ENCODE measurements at regions not wholly inside any gene's neighbourhood (a gene's known extent, or its start where the extent isn't known, plus 50 kb on each side); places are given as distances from the start of the nearest gene placed in this dataset.

DNA sequence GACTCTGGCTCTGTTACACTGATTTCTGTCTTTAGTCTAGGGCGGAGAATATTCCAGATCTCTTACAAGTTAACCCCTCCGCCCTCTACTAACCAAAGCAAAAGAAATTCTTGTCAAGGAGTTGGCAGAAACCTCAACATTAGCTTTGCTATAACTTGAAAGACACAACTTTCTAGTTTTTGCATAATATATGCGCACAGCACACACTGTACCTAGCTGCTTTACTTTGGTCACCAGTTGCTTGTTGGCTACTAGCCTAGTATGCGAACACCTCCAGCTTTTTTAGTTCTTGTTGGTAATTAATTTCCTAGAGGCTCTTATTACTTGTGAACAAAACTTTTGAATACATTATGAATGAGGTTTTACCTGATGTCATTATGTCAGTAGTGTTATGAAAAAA, 348.8 kb upstream of the C2CD4B start:
- Histone ChIP-seq H3K9me1 (ENCODE audit: control insufficient read depth, extremely low read depth, insufficient read depth, low read length) (no peaks in the 10 kb centered on the region), H4K20me1 (ENCODE audit: control insufficient read depth, extremely low read depth, insufficient read depth, low read length) (no peaks in the 10 kb centered on the region), H3K27ac (ENCODE audit: control insufficient read depth, insufficient read depth, low read length) (no peak overlapping the region), H3K9me3 (ENCODE audit: control insufficient read depth, low read depth, low read length) (no peaks in the 10 kb centered on the region), H3K79me2 (ENCODE audit: control insufficient read depth, insufficient read depth, low read length) (no peaks in the 10 kb centered on the region), H2AFZ (ENCODE audit: control insufficient read depth, low read length) (no peak overlapping the region), H3K4me1 (ENCODE audit: control insufficient read depth, extremely low read depth, insufficient read depth, low read length) (no peaks in the 10 kb centered on the region), H3K4me3 (ENCODE audit: control insufficient read depth in 2 of 3, extremely low read depth in 1 of 3, insufficient read depth in 2 of 3, low read depth in 1 of 3, low read length in 3 of 3) (no peak overlapping the region), H3K36me3 (ENCODE audit: control insufficient read depth in 2 of 2, extremely low read depth in 1 of 2, insufficient read depth in 2 of 2, low read length in 2 of 2) (no peaks in the 10 kb centered on the region), H3K4me2 (ENCODE audit: control insufficient read depth, extremely low read depth, insufficient read depth, low read depth, low read length) (no peak overlapping the region), H3K27me3 (ENCODE audit: control insufficient read depth, extremely low read depth, insufficient read depth, low read length) (peaks cover 18% of the 10 kb centered on the region), H3K9ac (ENCODE audit: control insufficient read depth, extremely low read depth, insufficient read depth, low read length) (no peak overlapping the region)
- FAIRE-seq (no peak), DNase-seq (ENCODE audit: low read depth, low spot score) (no peak)
- dilution Hi-C loops (cut with MboI; ENCODE audit: extremely low pct_ligation_motif_present, low sequenced_read_pairs) = no loop called here
- TF ChIP-seq, protein P1, sequence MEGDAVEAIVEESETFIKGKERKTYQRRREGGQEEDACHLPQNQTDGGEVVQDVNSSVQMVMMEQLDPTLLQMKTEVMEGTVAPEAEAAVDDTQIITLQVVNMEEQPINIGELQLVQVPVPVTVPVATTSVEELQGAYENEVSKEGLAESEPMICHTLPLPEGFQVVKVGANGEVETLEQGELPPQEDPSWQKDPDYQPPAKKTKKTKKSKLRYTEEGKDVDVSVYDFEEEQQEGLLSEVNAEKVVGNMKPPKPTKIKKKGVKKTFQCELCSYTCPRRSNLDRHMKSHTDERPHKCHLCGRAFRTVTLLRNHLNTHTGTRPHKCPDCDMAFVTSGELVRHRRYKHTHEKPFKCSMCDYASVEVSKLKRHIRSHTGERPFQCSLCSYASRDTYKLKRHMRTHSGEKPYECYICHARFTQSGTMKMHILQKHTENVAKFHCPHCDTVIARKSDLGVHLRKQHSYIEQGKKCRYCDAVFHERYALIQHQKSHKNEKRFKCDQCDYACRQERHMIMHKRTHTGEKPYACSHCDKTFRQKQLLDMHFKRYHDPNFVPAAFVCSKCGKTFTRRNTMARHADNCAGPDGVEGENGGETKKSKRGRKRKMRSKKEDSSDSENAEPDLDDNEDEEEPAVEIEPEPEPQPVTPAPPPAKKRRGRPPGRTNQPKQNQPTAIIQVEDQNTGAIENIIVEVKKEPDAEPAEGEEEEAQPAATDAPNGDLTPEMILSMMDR (optimal IDR thresholded peaks at IDR 0.05 in 1 of 3, IDR thresholded peaks at IDR 0.05 in 1 of 3, conservative IDR thresholded peaks at IDR 0.05 in 1 of 3; ENCODE audit: extremely low read depth in 1 of 3, insufficient read depth in 2 of 3, low read length in 3 of 3) = no peak
- no peak for TF ChIP-seq EZH2 (IDR thresholded peaks at IDR 0.05; ENCODE audit: low read length)

DNA sequence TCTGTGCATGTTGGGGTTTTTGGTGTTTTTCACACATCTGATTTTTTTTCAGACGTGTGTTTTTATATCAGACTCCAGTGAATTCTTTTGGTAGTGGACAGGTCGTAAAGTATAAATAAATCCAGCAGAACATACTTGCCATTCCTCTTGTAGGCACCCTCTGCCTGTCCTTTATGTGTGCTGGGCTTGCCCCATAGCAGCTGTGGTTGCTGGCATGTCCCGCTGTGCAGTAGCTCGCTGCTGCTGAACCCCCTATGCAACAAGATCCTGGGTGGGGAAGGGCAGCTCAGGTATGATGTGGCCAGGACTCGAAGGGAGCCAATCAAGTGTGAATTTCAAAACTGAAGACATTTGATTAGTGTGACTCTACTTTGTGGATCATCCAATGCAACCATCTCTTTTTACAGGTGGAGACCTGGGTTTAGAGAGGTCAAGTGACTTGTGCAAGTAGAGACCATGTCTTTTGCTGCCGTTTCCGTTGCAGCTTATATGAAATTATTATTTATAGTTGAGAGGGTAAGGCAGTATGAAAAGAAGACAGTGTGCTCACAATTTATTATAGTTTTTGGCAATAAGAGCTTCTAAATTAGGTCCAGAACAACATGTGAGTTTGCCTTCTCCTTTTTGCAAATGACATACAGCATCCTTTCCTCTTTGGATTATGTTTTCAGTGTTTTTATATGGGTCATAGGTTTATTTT, 350.8 kb upstream of the C2CD4B start:
- Histone ChIP-seq H4K20me1 (ENCODE audit: control insufficient read depth, extremely low read depth, insufficient read depth, low read length) (no peaks in the 10 kb centered on the region), H3K9me1 (ENCODE audit: control insufficient read depth, extremely low read depth, insufficient read depth, low read length) (no peaks in the 10 kb centered on the region), H3K79me2 (ENCODE audit: control insufficient read depth, insufficient read depth, low read length) (no peaks in the 10 kb centered on the region), H3K4me1 (ENCODE audit: control insufficient read depth, extremely low read depth, insufficient read depth, low read length) (no peaks in the 10 kb centered on the region), H3K27ac (ENCODE audit: control insufficient read depth, insufficient read depth, low read length) (no peak overlapping the region), H3K4me3 (ENCODE audit: control insufficient read depth in 2 of 3, extremely low read depth in 1 of 3, insufficient read depth in 2 of 3, low read depth in 1 of 3, low read length in 3 of 3) (no peak overlapping the region), H3K9ac (ENCODE audit: control insufficient read depth, extremely low read depth, insufficient read depth, low read length) (no peak overlapping the region), H2AFZ (ENCODE audit: control insufficient read depth, low read length) (no peak overlapping the region), H3K36me3 (ENCODE audit: control insufficient read depth in 2 of 2, extremely low read depth in 1 of 2, insufficient read depth in 2 of 2, low read length in 2 of 2) (no peaks in the 10 kb centered on the region), H3K4me2 (ENCODE audit: control insufficient read depth, extremely low read depth, insufficient read depth, low read depth, low read length) (no peak overlapping the region), H3K27me3 (ENCODE audit: control insufficient read depth, extremely low read depth, insufficient read depth, low read length) (peaks cover 18% of the 10 kb centered on the region), H3K9me3 (ENCODE audit: control insufficient read depth, low read depth, low read length) (no peaks in the 10 kb centered on the region)
- TF ChIP-seq EZH2 (IDR thresholded peaks at IDR 0.05; ENCODE audit: low read length) = no peak
- TF ChIP-seq, protein P1 (optimal IDR thresholded peaks at IDR 0.05 in 1 of 3, IDR thresholded peaks at IDR 0.05 in 1 of 3, conservative IDR thresholded peaks at IDR 0.05 in 1 of 3; ENCODE audit: extremely low read depth in 1 of 3, insufficient read depth in 2 of 3, low read length in 3 of 3) = no peak
- no peak for FAIRE-seq
- no peak for DNase-seq (ENCODE audit: low read depth, low spot score)
- dilution Hi-C loops (cut with MboI; ENCODE audit: extremely low pct_ligation_motif_present, low sequenced_read_pairs) = no loop called here

Measured in keratinocyte (primary cell).